ENCODE measurements at regions not wholly inside any gene's neighbourhood (a gene's known extent, or its start where the extent isn't known, plus 50 kb on each side); places are given as distances from the start of the nearest gene placed in this dataset.

DNA sequence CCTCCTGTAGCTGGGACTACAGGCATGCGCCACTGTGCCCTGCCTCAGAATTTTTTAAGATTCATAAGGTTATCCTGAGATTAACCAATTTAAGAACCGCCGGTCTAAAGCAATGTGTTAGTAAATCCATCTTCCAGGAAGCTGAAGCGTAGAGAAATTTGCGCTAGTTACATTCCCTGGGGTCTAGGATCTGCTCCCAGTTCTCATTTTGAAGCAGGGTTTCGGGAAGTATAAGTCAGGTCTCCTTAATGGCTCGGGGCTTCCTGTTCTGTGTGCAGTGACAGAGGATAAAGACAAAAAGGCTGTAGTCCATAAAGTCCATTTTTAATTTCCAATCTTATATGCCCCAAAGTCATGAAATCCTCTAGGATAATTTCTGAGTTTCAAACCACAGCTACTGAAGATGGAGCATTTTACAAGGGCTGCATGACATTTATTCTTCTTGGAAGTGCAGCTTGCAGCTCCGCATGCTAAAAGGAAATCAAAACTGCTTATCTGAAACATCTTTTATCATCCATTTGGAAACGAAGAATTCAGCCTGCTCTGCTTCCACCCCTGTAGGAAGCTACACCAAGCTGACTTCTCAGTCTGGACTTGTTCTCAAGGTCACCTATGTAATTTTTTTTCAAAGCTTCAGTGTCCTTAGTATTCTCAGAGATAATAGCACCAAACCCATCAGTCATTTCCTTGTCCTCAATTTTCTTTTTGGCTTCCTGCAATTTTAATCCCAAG is 326.1 kb downstream of the PRL start:
- DNase-seq: no peak

DNA sequence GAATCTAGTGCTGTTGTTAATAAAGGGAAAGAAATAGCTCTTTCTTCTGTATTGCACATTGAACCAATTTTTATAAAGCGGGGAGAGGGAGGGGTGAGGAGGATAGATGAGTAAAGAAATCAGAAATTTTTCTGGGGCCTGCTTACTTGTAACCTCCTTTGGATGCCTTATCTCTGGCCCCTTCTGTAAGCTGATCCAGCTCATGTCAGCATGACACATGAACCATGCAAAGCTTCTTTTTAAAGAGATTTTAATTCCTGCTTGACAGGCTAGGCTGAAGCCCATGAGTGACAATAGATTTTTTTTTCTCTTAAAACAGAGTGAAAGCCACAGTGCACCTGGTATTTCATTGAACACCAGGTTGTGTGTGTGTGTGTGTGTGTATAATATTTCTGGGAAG is 325.3 kb downstream of the PRL start:
- DNase-seq: no peak

DNA sequence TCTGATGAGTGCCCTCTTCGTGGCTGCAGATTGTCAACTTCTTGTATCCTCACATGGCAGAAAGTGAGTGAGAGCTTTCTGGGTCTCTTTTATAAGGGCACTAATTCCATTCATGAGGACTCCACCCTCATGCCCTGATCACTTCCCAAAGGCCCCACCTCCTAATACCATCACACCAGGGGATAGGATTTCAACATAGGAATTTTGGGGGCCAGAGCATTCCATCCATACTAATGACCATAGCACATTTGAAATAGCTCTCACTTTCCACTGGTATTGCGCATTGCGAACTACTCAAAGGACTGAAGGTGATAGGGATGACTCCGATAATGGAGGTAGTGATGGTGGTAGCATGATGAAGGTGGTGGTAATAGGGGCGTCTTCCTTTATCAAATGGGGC is 324.3 kb downstream of the PRL start:
- DNase-seq: no peak

DNA sequence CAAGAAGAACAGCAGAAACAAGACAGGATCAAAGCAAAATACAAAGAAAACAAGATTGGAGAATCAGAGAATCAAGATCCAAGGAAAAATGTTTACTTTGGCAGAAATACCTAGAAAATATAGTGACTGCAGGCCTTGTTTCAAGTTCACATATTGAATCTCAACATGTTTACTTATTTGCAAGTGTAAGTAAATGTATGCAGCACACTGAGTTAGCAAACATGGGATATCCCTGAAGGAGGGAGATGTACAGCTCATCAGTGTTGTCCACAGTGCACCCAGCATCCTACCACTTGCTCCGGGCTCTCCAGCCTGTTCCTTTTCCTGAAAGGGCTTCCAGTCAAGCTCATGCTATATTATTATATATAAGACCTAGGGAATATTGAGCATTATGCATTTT is 319.5 kb downstream of the PRL start:
- DNase-seq: no peak

DNA sequence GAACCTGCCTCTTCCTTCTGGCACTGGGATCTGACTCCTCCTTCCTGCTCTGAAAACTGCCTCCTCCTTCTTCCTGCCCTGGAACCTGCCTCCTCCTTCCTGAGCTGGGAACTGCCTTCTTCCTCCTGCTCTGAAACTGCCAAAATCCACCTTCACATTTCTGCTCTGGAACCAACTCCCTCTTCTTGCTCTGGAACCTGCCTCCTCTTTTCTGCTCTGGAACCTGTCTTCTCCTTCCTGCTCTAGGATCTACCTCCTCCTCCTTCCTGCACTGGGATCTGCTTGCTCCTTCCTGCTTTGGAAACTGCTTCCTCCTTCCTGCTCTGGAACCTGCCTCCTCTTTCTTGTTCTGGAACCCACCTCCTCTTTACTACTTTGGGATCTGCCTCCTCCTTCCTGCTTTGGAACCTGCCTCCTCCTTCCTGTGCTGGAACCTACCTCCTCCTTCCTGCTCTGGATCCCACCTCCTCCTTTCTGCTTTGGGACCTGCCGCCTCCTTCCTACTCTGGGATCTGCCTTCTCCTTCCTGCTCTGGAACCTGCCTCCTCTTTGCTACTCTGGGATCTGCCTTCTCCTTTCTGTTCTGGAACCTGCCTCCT is 315.5 kb downstream of the PRL start:
- no peak for DNase-seq

DNA sequence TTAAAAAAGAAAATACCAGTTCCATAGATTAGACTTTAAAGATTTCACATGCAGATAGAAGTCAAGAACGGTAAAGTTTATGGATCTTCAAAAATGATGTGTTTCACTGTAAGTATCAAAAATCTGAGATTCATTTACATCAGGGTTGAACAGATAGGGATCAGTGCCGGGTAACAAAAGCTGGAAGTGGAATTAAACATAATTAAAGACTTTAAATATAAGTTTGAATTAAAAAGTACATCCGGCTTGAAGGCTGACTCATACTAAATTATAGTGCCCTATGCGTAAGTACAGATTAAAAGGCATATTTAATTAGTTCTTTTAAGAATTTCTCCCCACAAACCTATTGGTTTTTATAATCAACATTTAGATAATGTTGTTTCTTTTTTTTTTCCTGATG is 312.7 kb downstream of the PRL start:
- DNase-seq: no peak

DNA sequence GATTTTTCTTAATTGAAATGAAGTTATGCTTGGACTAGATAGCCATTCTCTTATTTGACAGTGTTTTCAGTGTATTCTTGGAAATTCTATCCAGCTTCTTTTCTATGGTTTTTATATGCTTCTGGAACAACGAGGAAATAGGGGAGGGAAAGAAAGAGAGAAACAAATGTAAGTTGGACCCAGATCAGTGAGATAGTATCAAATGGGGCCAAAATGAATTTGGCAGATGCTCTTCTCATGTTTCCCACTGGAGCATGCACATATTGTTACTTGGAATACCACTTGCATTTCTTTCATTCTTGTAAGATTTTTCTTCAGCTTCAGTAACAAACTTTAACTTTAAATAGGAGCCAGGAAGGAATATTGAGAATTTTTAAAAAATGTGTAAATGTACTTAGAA is 312.3 kb downstream of the PRL start:
- no peak for DNase-seq

DNA sequence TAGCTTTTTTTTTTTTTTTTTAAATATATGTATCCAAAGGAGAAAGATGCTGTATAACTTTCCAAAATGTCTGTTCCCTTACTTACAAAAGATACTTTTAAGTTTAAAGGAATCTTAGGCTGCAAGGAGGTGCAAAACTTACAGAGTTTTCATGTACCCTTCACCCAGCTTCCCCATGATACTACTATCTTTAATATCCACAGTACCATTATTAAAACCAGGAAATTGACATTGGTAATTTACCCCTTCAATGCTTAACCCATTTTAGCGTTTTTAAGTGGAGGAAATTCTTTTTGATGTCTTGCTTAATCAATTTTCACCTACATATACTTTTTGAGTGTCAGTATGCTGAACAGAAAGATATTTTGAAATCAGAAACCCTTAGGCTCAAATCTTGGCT is 310.9 kb downstream of the PRL start:
- no peak for DNase-seq

DNA sequence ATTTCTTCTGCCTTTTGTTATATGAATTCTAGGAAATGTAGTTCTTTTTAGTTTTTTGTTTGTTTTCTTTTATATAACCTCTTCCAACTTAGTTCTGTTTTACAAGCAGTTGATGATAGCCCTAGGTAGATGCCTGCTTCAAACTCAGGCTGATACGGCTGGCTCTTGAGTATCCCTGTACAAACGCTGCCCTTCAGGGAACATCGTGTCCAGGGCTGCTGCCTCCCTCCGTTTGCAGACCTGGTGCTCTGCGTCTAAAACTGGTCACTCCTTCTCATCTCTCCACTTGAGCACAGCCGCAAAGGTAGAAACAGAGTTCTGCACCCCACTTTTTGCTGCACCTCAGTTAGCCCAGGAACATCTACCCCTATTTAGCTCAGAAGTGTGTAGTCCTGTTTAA is 310.1 kb downstream of the PRL start:
- DNase-seq: no peak

DNA sequence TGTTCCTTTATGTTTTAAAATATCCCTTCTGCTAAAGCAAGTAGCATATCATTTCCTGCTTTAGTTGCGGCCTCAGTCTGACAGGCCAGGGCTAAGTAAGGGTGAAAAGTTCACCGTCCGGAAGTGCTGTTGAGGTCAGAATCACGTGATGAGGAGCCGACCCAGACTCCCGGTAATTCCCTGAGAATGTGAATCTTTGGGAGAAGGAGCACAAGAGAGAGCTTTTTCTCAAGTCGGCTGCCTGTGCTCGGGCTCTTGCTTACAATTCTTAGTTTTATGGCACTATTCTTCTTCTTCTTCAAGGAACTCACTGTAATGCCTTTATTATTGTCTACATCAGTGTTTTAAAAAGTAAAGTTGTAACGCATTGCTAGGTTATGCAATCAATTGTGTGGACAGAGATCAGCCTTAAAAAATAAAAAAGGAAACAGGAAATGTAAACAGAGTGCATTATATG is 309.3 kb downstream of the PRL start:
- DNase-seq: peak; percentile 48

DNA sequence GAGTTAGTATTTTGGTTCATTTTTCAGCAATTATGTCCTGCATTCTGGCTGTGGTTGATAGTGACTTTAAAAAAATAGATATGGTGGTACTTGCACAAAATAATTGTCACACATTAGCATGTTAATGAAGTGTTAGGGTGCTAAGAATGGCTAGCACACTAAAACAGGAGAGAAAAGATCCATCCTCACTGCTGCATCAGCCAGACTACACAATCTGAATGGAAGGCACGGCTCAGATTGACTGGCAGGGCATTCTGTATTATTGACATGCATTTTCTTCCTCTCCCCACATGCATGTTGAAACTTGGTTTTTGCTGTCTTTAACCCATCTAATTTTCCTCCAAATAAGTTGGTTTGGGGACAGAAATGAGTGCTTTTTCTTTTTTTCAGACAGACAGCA is 306.3 kb downstream of the PRL start:
- DNase-seq: no peak

DNA sequence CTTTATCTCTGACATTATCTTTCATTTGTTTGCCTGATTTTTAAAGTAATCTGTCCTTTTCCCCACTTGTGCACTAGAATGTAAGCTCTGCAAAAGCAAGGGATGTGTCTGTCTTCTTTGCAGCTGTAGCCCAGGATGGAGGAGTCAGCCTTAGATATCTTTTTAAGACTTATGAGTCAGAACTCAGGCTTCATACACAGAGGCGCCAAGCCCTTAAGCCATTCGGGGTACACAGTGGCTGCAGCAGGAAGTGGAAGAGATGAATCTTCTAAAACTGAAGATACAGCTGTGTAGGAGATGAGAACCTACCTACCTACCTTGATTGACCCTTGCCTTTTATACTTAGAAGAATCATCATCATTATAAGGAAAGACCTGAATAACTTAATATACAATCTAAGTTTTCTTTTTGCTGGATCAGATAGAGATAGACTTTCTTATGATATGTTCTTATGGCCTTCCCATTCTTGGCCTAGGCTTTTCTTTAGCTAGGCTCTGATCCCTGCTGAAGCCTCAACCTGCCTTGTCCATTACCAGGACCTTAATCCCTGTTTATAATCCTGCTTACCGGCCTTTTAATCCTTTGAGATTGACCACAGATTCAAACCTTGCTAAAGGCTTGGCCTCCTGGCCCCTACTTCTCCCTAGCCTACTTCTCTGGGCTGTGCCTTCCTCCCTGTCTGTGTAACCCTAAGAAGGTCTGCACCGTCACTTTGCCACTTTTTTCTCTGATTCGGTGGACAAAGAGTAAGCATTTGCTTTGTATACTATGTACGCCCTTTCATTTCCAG is 304.5 kb downstream of the PRL start:
- DNase-seq: no peak

DNA sequence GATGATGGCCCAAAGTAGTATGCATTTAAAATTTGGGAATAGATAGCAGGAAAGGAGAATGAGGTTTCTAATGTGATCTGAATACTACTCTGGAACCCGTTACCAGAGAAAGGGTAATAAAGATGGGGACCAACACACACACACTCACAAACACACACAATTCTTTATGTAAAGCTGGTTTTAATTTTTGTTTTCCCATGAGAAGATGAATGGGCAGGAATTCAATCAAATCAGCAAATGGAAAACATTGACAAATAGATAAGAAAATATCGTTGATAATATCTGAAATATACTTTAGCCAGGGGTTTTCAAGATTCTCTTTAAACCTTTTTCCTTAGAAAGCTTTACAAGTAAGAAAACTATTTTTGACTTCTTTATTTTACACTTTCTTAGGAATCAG is 303.0 kb downstream of the PRL start:
- no peak for DNase-seq

DNA sequence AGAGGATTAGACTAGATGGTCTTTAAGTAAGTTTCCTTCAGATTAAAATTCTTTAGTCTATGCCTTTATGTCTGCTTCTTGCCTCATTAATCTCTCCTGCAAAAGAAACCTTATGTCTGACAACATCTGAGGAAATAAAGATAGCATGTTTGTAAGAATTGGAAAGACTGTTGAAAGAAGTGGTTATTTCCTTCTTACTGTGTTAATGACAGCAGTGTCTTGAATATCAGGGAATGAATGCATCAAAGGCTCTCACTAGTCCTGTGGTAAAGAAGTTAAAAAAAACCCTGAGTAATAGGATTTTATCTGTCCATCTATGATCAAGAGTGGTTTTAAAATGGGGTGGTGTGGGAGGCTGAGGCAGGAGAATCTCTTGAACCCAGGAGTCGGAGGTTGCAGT is 302.0 kb downstream of the PRL start:
- DNase-seq: no peak

DNA sequence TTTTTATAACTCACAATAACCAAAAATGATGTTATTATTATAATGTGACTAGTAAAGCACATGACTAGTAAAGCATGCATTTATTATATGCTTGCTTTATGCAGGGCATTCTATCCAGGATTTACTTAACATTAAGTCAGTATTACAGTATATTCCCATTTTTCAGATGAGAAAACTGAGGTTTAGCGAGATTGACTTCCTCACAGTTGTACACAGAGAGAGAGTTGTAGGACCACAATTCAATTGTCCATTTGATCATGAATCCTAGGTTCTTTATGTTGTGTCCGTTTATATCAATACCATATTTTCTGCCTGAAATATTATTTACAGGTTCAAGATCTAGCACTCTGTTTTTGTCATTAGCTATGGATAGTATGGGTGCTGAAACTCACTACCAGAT is 301.5 kb downstream of the PRL start:
- DNase-seq: no peak

DNA sequence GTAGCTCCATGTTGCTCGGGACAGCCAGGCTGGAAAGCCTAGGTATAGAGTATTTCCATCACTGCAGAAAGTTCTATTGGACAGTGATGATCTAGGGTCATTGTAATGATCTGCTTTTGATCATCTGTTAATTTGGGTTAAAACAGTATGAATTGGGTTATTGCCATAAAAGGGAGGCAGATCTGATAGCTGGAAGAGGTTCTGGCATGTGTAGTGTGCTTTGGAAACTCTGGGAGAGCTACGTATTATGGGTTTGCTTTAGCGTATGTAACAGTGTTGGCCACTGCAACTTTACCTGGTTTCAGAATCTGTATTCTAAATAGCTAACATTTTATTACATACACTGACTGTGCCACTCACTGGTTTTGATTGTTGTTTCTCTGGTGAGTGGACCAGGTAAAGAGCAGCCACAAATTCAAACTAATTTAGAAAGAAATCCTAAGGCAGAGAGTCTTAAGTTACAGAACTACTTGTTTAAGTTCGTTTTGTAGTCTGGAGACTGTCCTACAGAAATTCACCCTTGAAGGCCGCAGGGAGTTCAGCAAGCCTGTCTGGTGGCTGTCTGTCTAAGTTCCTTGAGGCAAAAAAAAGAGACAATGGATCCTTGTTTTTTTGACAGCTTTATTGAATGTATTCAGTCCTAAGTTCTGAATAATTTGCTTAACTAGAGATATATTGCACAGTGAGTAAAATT is 300.3 kb downstream of the PRL start:
- no peak for DNase-seq

DNA sequence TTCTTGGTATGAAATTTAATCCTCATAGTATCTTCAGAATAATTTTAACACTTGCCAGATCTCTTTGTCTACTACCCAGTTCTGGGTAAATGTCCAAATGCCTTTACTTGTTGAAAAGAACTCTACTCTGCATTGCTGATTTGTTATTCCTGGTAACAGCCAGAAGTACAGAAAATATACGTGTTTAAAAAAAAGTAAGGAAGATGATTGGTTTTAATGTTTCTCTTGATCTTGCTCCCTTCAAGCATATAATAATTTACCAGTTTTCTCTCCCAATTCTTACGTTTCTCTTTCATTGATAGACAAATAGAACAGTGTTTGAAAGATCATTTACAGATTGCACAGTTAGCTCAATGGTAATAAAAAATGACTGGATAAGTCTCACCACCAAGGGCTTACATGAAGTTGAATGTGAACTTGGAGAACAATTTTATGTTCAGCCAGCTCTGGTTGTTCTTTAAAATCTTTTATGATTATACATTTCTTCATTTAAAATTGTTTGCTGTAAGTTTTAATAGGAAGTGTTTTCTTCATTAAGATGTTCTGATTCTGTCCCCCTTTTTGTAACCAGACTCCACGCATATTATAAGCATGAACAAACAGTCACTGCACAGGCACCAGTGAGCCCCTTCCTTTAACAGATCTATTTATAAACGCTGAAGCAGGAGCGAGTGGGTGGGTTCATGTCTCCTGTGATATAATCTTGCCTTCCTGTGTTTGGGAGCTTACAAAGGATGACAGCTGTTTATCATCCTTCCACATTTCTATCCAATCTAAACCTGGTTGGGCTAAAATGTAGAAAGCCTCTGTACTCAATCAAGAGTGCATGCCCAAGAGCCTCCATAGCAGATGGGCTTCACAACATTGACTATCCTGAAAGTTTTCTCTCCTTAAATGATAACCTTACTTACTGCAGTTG is 299.5 kb downstream of the PRL start:
- no peak for DNase-seq

DNA sequence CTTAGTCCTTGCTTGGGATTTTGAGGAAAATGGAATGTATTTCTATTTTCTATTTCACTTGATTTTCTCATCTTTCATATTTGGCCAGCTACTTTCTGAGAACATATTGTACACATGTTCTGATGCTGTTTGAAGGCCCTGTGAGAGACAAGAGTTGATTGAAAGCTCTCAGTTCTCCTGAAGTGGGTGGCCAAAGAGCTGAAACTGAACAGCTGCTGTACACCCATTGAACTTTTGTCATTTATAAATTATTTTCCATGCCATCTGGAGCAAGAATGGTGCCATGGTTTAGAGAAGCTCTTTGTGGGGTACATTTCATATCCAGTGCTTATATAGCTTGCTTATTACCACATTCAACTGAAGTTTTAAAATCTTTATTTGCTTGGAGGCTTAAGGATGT is 298.3 kb downstream of the PRL start:
- no peak for DNase-seq

DNA sequence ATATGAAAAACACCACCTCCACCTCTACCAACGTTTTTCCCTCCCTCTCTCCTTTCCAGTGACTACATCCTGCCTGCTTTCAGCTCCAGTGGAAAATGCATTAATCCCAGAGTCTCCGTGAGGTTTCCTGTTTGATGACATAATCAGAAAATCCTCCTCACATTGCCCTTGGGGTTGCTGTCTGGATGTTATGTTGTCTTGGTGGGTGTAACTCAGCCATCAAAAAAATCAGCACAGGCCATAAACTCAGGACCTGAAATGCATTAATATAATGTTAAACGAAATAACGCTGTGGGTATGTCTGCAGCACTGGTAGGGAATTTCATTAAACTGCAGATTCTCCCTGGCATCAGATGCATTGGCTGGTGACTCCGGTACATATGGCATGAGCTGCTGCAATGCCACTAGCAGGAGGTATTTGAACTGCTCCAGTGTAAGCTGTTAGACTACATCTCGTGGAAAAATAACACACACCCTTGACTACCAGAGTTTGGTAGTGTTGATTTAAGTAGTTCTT is 297.8 kb downstream of the PRL start:
- DNase-seq: no peak

DNA sequence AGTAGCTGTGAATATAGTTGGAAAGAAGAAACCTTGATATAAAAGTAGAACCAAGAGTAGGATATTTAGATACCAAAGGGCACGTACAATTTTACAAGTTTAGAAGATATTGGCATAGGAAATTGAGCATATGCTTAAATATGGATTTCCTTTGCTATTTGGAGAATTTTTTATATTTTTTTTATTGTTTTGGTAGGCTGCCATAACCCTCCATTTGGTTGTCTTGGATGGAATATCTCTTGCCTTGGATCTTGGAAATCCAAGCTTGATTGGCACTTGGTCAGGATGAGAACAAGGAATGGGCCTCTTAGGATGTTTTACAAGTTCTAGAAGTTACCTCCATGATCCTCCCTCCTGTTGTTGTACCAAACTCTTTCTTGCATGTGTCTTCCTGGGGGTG is 297.1 kb downstream of the PRL start:
- DNase-seq: no peak

DNA sequence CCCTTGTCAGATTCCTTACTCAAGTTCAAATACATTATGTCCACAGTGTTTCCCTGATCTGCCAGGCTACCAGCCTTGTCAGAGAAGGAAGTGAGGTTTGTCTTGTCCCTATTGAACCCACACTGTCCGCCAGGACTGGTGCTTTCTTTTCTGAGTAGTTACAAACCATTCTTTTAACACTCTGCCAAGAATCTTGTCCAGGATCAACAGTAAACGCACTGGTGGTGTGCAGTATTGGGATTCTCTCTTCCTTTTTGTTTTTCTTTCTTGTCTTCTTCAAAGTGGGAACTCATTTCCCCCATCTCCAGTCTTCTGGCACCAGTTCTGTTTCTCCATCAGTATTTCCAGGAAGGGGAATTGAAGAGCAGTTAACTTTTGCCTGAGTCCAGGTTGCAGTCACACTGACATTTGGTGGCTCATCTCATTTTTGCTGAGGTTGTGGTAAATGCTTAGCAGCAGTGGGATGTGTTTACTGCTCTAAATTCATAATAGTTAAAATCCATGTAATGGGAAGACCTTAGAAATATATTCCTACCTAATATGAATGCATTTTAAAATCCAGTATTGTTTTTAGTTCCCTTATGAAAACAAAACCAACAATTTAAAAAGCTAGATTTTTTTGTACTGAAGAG is 295.3 kb downstream of the PRL start:
- no peak for DNase-seq

DNA sequence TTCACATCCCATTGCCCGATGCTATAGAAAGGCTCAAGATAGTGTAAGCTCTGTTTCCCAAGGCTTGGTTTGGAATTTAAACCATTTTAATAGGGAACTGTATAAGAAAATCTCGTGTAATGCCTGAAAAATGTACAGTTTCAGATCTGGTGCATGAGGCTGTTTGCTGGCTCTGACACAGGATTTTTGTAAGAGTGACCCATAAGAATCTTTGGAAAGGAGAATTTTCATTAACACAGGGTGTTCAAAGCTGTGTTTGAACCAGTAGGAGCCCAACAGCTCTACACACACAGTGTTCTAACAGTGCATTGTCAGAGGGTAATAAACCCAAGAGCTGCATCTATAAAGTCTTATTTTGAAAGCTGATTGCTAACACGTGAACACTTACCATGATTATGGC is 293.5 kb downstream of the PRL start:
- DNase-seq: no peak
